Right forelimb (tissue), 1 donor: ENCODE measurements at regions not wholly inside any gene's neighbourhood (a gene's known extent, or its start where the extent isn't known, plus 50 kb on each side); places are given as distances from the start of the nearest gene placed in this dataset.
"Not testable (repeated sequence)": the region's sequence is repeated elsewhere in the genome, so short reads cannot be mapped to it uniquely, and the experiment has no call there.

Experiments
- DNase-seq: peaks from one replicate; pipeline ENCODE4 v3.0.0-alpha.2; 2018

GRCh38 chr9:135173066-135173465, 85.6 kb downstream of the OLFM1 start:
- no peak for DNase-seq

- DNase-seq: no peak
Observed at GRCh38 chr9:135174248-135174647, 86.8 kb downstream of the OLFM1 start.

DNA sequence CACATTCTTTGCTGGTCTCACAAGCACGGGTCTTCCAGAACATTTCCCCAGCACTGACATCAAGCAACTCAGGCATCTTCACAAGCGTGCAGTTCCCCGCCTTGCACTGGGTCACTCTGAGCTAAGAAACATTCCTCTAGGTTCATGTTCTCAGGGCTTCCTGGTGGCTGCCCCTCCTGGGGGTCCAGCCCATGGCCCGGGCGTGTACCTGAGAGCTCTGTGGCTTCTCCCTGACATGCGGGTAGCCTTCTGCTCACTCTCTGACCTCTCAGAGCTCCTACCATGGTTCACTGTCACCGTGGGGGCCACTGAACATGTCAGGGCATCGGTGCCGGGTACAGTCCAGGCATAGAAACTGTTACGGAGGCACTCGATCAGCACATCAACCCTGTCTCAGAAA, 87.5 kb downstream of the OLFM1 start:
- DNase-seq: no peak

- no peak for DNase-seq
Observed at GRCh38 chr9:135176284-135176683, 88.8 kb downstream of the OLFM1 start.

- DNase-seq: not testable (repeated sequence)
Observed at GRCh38 chr9:135177562-135177961, 90.1 kb downstream of the OLFM1 start.

- no peak for DNase-seq
Observed at GRCh38 chr9:135178498-135178897, 91.0 kb downstream of the OLFM1 start.

DNA sequence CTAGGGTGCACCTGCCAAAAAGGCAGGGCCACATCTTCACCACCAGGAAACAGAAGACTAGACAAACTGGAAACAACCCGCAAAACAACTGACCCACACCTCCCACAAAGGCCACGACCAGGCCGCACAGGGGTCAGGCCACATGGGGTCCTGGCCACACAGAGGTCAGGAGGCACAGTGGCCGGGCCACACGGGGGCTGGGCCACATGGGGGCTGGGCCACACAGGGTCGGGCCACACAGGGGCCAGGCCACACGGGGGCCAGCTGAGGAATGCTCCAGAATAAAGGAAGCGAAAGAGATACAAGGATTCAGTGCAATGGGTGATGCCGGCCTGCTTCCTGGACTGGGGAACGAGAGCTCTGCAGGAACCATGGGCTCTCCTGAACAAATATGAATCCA, 91.6 kb downstream of the OLFM1 start:
- DNase-seq: no peak

DNA sequence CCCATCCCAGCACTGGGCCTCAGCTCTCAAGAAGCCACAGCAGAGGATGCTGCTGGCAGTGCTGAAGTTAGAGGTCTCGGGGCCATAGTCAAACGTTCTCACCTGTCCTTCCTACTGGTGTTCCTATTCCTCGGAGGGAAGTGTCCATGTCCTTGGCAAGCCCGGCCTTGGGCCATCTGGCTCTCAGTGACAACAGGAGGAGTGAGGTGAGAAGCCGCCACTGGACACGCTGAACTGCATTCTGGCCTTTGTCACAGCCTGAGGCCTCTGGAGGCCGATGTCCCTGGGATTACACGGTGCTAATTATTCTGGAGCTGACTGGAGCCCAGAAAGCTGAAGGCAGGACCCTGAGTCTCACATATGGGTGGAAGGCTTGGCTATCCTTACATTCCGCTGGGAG, 92.5 kb downstream of the OLFM1 start:
- DNase-seq: no peak

DNA sequence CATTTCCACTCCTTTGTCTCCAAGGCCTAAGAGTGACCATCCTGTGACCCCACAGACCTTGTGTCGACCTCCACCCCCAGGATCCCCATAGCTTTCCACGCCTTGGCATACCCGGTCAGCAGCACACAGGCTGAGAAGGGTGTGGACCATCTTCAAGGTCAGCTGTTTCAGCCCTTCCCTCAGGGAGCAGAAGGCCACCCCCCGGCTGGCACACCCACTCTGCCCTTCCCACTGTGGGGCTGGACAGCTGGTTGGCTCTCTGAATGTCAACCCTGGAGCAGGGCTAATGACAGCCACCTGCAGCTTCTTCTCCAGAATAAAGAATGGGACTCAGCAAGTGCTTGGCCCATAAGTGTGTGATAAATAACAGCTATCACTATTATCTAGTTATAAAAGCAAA, 93.1 kb downstream of the OLFM1 start:
- DNase-seq: no peak

- DNase-seq: no peak
Observed at GRCh38 chr9:135181336-135181735, 93.9 kb downstream of the OLFM1 start.

GRCh38 chr9:135181841-135182240, 94.4 kb downstream of the OLFM1 start:
- DNase-seq: not testable (repeated sequence)

DNA sequence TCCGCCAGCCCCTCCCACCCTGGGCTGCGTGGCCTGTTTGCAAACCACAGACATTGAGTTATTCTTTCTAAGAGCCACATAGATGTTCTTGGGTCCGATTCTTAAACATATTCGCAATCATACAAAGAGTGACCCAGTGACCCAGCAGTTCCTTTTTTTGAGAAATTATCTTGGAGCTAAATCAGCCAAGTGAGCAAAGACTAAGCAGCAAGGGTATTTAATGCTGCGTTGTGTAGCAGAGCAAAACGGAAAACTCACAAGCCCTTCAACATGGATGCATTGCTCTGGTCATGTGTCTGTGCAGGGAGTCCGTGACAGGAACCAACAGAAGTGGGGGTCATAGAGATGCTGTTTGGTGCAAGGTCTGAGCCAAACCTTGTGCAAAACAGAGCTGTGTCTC, 95.6 kb downstream of the OLFM1 start:
- DNase-seq: no peak

GRCh38 chr9:135183528-135184180, 96.2 kb downstream of the OLFM1 start:
- no peak for DNase-seq

GRCh38 chr9:135184181-135185053, 96.9 kb downstream of the OLFM1 start:
- no peak for DNase-seq

GRCh38 chr9:135185060-135185459, 97.6 kb downstream of the OLFM1 start:
- DNase-seq: no peak

DNA sequence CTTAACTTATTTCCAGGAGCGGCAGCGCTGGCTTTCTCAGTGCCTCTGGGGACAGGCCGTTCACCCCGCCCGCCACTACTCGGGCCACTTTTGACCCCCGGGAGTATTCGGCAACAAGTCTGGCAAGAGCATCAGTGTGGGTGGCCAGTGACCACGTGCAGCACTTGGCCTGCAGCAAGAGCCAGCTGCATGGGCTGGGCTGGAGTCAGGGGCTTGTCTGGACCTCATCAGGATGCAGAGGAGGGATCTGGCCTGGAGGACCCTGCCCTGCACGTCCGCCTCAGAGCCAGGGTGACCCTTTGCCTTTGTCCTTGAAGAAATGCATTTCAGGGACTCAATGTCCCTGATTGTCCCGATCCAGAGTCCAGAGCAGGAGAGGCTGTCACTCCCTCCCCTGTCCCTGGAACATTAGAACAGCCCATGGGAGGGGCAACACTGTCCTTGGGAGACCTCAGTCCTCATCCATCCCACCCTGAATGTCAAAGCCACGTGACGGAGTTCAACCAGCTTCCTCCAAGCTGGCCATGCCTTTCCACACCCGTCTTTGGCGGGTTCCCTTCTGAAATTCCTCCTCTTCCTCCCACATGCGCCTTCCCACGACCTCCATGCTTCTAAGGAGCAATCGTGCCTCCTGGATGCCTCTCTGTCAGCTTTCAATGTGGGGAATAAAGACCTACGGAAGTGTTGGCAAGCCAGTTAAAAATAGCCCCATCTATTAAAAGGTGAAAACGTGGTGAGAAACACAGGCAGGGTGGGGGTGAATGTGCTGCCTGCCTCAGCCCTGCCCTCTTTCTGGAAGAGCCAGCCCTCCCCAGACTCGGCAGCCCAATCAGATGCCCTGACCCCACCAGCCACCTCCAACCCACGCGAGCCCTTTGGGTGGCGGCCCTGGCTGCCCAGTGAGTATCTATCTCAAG, 99.0 kb downstream of the OLFM1 start:
- DNase-seq: no peak

DNA sequence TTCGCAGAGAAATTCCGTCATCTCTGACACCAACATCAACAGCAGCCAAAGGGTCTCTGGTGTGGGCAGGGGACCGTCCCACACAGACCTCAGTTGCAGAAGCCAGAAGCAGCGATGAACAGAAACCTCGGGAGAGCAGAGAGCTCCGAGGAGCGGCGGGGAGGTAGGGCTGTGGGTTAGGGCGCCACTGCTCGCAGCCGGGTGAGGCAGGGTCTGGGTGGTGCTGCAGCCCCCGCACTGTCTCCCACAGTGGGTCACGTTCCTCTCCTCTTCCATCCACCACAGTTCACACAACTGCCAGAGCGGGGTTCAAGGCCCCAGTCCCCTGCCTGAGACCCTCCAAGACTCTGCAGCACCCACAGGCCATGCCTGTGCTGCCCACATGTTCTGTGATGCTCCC, 99.9 kb downstream of the OLFM1 start:
- DNase-seq: no peak

GRCh38 chr9:135188681-135189151, 101.2 kb downstream of the OLFM1 start:
- no peak for DNase-seq

DNA sequence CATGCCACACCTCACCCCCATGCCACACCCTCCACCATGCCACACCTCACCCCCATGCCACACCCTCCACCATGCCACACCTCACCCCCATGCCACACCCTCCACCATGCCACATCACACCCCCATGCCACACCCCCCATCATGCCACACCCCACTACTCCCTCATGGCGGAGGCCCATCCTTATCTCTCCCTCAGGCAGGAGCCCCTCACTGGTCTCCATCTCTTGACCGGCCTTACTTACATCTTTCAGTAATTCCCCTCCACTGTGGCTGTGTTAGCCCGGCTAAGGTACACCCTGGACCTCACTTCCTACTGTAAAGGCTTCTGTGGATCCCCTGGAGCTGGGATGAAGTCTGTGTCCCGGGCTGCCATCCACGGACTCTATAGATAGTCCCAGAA, 102.0 kb downstream of the OLFM1 start:
- DNase-seq: no peak

- DNase-seq: no peak
Observed at GRCh38 chr9:135190789-135191577, 103.5 kb downstream of the OLFM1 start.

DNA sequence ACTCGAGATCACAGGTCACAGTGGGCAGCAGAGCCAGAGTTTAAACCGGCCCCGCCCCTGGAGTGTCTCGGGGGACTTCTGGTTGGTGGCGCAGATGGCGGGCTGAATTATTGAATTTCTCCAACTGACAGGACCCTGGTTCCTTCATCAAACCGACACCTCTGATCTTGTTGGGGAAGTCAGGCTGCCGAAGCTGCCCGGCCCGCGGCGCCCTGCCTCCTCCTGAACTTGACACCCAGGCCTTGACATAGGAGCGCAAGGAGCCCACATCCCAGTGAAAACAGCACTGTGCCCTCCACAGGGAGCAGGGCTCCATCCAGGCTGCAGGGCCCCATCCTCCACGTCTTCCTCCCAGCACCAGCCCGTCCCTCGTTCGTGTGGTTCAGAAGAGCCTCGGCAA, 105.2 kb downstream of the OLFM1 start:
- no peak for DNase-seq

GRCh38 chr9:135195975-135196374, 108.5 kb downstream of the OLFM1 start:
- not testable (repeated sequence) for DNase-seq
